ENCODE measurements at regions not wholly inside any gene's neighbourhood (a gene's known extent, or its start where the extent isn't known, plus 50 kb on each side); places are given as distances from the start of the nearest gene placed in this dataset.

DNA sequence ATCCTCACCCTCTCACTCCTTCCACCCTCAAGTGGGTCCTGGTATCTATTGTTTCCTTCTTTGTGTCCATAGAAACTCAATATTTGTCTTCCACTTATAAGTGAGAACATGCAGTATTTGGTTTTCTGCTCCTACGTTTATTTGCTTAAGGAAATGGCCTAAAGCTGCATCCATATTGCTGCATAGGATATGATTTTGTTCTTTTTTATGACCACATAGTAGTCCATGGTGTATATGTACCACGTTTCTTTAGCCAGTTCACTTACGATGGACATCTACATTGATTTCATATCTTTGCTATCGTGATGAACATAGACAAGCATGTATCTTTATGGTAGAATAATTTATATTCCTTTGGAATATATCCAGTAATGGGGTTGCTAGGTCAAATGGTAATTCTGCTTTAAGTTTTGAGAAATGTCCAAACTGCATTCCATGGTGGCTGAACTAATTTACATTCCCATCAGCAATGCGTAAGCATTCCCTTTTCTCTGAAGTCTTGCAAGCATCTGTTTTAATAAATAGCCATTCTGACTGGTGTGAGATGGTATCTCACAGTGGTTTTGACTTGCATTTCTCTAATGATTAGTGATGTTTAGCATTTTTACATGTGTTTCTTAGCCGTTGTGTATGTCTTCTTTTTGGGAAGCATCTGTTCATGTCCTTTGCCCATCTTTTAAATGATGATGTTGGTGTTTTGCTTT, 650.2 kb downstream of the ZNF385D start:
- Histone ChIP-seq H3K4me3 (no peak overlapping the region), H3K4me1 (ENCODE audit: control insufficient read depth, insufficient read depth, low read length) (no peaks in the 10 kb centered on the region), H3K27me3 (replicated peaks in 1 of 2; ENCODE audit: control insufficient read depth in 2 of 2, insufficient read depth in 2 of 2, low read length in 1 of 2) (no peaks in the 10 kb centered on the region), H3K9me3 (replicated peaks; ENCODE audit: control insufficient read depth, insufficient read depth, low read length) (no peaks in the 10 kb centered on the region), H3K27ac (ENCODE audit: control insufficient read depth, insufficient read depth) (no peak overlapping the region), H3K36me3 (ENCODE audit: control insufficient read depth in 2 of 2, insufficient read depth in 2 of 2, low read length in 1 of 2) (no peaks in the 10 kb centered on the region), H4K20me1 (ENCODE audit: control insufficient read depth, insufficient read depth) (no peaks in the 10 kb centered on the region), H3K9ac (ENCODE audit: control insufficient read depth, insufficient read depth, low read length) (no peak overlapping the region), H3K79me2 (ENCODE audit: control insufficient read depth, insufficient read depth, low read length) (no peaks in the 10 kb centered on the region), H3K4me2 (ENCODE audit: control insufficient read depth, insufficient read depth) (no peak overlapping the region), H2AFZ (ENCODE audit: control insufficient read depth, low read depth, low read length) (no peak overlapping the region)
- in situ Hi-C loops (cut with MboI), result no loop called here
- no peak for DNase-seq (ENCODE audit: low read depth, low spot score)
- TF ChIP-seq, protein P1, sequence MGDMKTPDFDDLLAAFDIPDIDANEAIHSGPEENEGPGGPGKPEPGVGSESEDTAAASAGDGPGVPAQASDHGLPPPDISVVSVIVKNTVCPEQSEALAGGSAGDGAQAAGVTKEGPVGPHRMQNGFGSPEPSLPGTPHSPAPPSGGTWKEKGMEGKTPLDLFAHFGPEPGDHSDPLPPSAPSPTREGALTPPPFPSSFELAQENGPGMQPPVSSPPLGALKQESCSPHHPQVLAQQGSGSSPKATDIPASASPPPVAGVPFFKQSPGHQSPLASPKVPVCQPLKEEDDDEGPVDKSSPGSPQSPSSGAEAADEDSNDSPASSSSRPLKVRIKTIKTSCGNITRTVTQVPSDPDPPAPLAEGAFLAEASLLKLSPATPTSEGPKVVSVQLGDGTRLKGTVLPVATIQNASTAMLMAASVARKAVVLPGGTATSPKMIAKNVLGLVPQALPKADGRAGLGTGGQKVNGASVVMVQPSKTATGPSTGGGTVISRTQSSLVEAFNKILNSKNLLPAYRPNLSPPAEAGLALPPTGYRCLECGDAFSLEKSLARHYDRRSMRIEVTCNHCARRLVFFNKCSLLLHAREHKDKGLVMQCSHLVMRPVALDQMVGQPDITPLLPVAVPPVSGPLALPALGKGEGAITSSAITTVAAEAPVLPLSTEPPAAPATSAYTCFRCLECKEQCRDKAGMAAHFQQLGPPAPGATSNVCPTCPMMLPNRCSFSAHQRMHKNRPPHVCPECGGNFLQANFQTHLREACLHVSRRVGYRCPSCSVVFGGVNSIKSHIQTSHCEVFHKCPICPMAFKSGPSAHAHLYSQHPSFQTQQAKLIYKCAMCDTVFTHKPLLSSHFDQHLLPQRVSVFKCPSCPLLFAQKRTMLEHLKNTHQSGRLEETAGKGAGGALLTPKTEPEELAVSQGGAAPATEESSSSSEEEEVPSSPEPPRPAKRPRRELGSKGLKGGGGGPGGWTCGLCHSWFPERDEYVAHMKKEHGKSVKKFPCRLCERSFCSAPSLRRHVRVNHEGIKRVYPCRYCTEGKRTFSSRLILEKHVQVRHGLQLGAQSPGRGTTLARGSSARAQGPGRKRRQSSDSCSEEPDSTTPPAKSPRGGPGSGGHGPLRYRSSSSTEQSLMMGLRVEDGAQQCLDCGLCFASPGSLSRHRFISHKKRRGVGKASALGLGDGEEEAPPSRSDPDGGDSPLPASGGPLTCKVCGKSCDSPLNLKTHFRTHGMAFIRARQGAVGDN (IDR thresholded peaks at IDR 0.05), result no peak
- TF ChIP-seq KLF5 (IDR thresholded peaks at IDR 0.05; ENCODE audit: partially characterized antibody) (no peak), MYB (IDR thresholded peaks at IDR 0.05; ENCODE audit: borderline replicate concordance, low read depth, low read length) (no peak), ZNF217 (IDR thresholded peaks at IDR 0.05) (no peak), EED (IDR thresholded peaks at IDR 0.05; ENCODE audit: low read depth) (no peak), NFIC (IDR thresholded peaks at IDR 0.05; ENCODE audit: low read depth, low read length) (no peak), SPI1 (IDR thresholded peaks at IDR 0.05; ENCODE audit: borderline replicate concordance, insufficient read depth, low read depth, low read length) (no peak), SUZ12 (IDR thresholded peaks at IDR 0.05; ENCODE audit: unreplicated experiment) (no peak), PAX5 (IDR thresholded peaks at IDR 0.05; ENCODE audit: borderline replicate concordance, low read depth, low read length) (no peak), JUND (IDR thresholded peaks at IDR 0.05; ENCODE audit: low read depth, low read length) (no peak), NFYA (IDR thresholded peaks at IDR 0.05; ENCODE audit: borderline replicate concordance, low read depth, low read length) (no peak), MEF2A (IDR thresholded peaks at IDR 0.05; ENCODE audit: insufficient read depth, low read depth, low read length) (no peak), STAT1 (conservative IDR thresholded peaks at IDR 0.05) (no peak), RFX5 (IDR thresholded peaks at IDR 0.05; ENCODE audit: low read depth, low read length) (no peak), KDM1A (IDR thresholded peaks at IDR 0.05; ENCODE audit: borderline replicate concordance) (no peak), RB1 (IDR thresholded peaks at IDR 0.05; ENCODE audit: borderline replicate concordance) (no peak), EZH2 (IDR thresholded peaks at IDR 0.05; ENCODE audit: borderline replicate concordance, control insufficient read depth, low read depth, low read length) (no peak)
- TF ChIP-seq, protein P2, sequence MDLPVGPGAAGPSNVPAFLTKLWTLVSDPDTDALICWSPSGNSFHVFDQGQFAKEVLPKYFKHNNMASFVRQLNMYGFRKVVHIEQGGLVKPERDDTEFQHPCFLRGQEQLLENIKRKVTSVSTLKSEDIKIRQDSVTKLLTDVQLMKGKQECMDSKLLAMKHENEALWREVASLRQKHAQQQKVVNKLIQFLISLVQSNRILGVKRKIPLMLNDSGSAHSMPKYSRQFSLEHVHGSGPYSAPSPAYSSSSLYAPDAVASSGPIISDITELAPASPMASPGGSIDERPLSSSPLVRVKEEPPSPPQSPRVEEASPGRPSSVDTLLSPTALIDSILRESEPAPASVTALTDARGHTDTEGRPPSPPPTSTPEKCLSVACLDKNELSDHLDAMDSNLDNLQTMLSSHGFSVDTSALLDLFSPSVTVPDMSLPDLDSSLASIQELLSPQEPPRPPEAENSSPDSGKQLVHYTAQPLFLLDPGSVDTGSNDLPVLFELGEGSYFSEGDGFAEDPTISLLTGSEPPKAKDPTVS (IDR thresholded peaks at IDR 0.05; ENCODE audit: low read depth, low read length), result no peak
- TF ChIP-seq, protein P3, sequence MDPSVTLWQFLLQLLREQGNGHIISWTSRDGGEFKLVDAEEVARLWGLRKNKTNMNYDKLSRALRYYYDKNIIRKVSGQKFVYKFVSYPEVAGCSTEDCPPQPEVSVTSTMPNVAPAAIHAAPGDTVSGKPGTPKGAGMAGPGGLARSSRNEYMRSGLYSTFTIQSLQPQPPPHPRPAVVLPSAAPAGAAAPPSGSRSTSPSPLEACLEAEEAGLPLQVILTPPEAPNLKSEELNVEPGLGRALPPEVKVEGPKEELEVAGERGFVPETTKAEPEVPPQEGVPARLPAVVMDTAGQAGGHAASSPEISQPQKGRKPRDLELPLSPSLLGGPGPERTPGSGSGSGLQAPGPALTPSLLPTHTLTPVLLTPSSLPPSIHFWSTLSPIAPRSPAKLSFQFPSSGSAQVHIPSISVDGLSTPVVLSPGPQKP (IDR thresholded peaks at IDR 0.05; ENCODE audit: low read depth, low read length), result no peak
- no peak for ATAC-seq
- no peak for FAIRE-seq
- ChIA-PET RAD21 (ENCODE audit: unreplicated experiment) (no interaction called here), CTCF (no interaction called here), SMC1A (ENCODE audit: uncharacterized antibody, unreplicated experiment) (no interaction called here), POLR2A (no interaction called here)
- no TSS peak for BruUV-seq (replicated peaks)
- intact Hi-C loops (cut with micrococcal nuclease; ENCODE audit: unreplicated experiment), result no loop called here
- 14% methylated on average over 6 of the region's 6 CpGs for WGBS (ENCODE audit: insufficient coverage, insufficient replicate concordance, low lambda C conversion rate, missing lambda C conversion rate)
